ENCODE measurements at regions not wholly inside any gene's neighbourhood (a gene's known extent, or its start where the extent isn't known, plus 50 kb on each side); places are given as distances from the start of the nearest gene placed in this dataset.

- TF ChIP-seq CREB1 (IDR thresholded peaks at IDR 0.05; ENCODE audit: low read depth) (no peak), TAF1 (IDR thresholded peaks at IDR 0.05; ENCODE audit: low read depth) (no peak), EGR1 (IDR thresholded peaks at IDR 0.05) (no peak), CEBPB (IDR thresholded peaks at IDR 0.05) (no peak)
Observed at GRCh38 chr4:110962616-110963015, 339.7 kb upstream of the PITX2 start.

Measured in Ishikawa (cell line).